ENCODE measurements at regions not wholly inside any gene's neighbourhood (a gene's known extent, or its start where the extent isn't known, plus 50 kb on each side); places are given as distances from the start of the nearest gene placed in this dataset.

- ChIA-PET CTCF (no interaction called here), POLR2A (no interaction called here)
- no peak overlapping the region for H3K4me3 ChIP-seq (ENCODE audit: low read depth, low read length)
- no peak for DNase-seq (ENCODE audit: low read depth)
- TF ChIP-seq, protein P1, sequence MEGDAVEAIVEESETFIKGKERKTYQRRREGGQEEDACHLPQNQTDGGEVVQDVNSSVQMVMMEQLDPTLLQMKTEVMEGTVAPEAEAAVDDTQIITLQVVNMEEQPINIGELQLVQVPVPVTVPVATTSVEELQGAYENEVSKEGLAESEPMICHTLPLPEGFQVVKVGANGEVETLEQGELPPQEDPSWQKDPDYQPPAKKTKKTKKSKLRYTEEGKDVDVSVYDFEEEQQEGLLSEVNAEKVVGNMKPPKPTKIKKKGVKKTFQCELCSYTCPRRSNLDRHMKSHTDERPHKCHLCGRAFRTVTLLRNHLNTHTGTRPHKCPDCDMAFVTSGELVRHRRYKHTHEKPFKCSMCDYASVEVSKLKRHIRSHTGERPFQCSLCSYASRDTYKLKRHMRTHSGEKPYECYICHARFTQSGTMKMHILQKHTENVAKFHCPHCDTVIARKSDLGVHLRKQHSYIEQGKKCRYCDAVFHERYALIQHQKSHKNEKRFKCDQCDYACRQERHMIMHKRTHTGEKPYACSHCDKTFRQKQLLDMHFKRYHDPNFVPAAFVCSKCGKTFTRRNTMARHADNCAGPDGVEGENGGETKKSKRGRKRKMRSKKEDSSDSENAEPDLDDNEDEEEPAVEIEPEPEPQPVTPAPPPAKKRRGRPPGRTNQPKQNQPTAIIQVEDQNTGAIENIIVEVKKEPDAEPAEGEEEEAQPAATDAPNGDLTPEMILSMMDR (IDR thresholded peaks at IDR 0.05; ENCODE audit: insufficient read depth, low read depth, low read length) = no peak
- no peaks in the 10 kb centered on the region for H3K27me3 ChIP-seq (ENCODE audit: control insufficient read depth, insufficient read depth, low read length)
- H3K36me3 ChIP-seq (ENCODE audit: control insufficient read depth, insufficient read depth, low read length) = no peaks in the 10 kb centered on the region
These were observed 1210.6 kb downstream of the C4orf33 start for GRCh38 chr4:130306566-130306965.

GRCh38 chr4:130309221-130309620, 1213.3 kb downstream of the C4orf33 start:
- POLR2A ChIA-PET = no interaction called here
- TF ChIP-seq, protein P1 (IDR thresholded peaks at IDR 0.05; ENCODE audit: insufficient read depth, low read depth, low read length) = no peak
- Histone ChIP-seq H3K4me3 (ENCODE audit: low read depth, low read length) (no peak overlapping the region), H3K36me3 (ENCODE audit: control insufficient read depth, insufficient read depth, low read length) (no peaks in the 10 kb centered on the region), H3K27me3 (ENCODE audit: control insufficient read depth, insufficient read depth, low read length) (no peaks in the 10 kb centered on the region)
- CTCF ChIA-PET = no interaction called here
- DNase-seq (ENCODE audit: low read depth) = no peak

- H3K36me3 ChIP-seq (ENCODE audit: control insufficient read depth, insufficient read depth, low read length) = no peaks in the 10 kb centered on the region
- ChIA-PET POLR2A (no interaction called here), CTCF (no interaction called here)
- TF ChIP-seq, protein P1 (IDR thresholded peaks at IDR 0.05; ENCODE audit: insufficient read depth, low read depth, low read length) = no peak
- H3K4me3 ChIP-seq (ENCODE audit: low read depth, low read length) = no peak overlapping the region
- DNase-seq (ENCODE audit: low read depth) = no peak
- no peaks in the 10 kb centered on the region for H3K27me3 ChIP-seq (ENCODE audit: control insufficient read depth, insufficient read depth, low read length)
These were observed 1226.5 kb downstream of the C4orf33 start for GRCh38 chr4:130322439-130322838.

- H3K27me3 ChIP-seq (ENCODE audit: control insufficient read depth, insufficient read depth, low read length) = no peaks in the 10 kb centered on the region
- H3K36me3 ChIP-seq (ENCODE audit: control insufficient read depth, insufficient read depth, low read length) = no peaks in the 10 kb centered on the region
- TF ChIP-seq, protein P1 (IDR thresholded peaks at IDR 0.05; ENCODE audit: insufficient read depth, low read depth, low read length) = no peak
- H3K4me3 ChIP-seq (ENCODE audit: low read depth, low read length) = no peak overlapping the region
- ChIA-PET CTCF (no interaction called here), POLR2A (no interaction called here)
- no peak for DNase-seq (ENCODE audit: low read depth)
These were observed 1233.1 kb downstream of the C4orf33 start for GRCh38 chr4:130329036-130329435.

- no peak for DNase-seq (ENCODE audit: low read depth)
- ChIA-PET CTCF (no interaction called here), POLR2A (no interaction called here)
These were observed 1237.3 kb downstream of the C4orf33 start for GRCh38 chr4:130333241-130333759.

More at GRCh38 chr4:130333241-130333759, 1237.3 kb downstream of the C4orf33 start:
- Histone ChIP-seq H3K36me3 (ENCODE audit: control insufficient read depth, insufficient read depth, low read length) (no peaks in the 10 kb centered on the region), H3K4me3 (ENCODE audit: low read depth, low read length) (no peak overlapping the region), H3K27me3 (ENCODE audit: control insufficient read depth, insufficient read depth, low read length) (no peaks in the 10 kb centered on the region)
- TF ChIP-seq, protein P1 (IDR thresholded peaks at IDR 0.05; ENCODE audit: insufficient read depth, low read depth, low read length) = no peak
